Fibroblast of pulmonary artery (primary cell): ENCODE measurements at regions not wholly inside any gene's neighbourhood (a gene's known extent, or its start where the extent isn't known, plus 50 kb on each side); places are given as distances from the start of the nearest gene placed in this dataset.

Source experiments
- DNase-seq: peaks from one replicate; pipeline ENCODE4 v3.0.0-alpha.2; 2010; ENCODE audit warnings: low read depth
- H3K4me3 ChIP-seq: replicated peaks from 2 replicates; pipeline ENCODE4 v1.5.1; 2011; ENCODE audit warnings: low read depth, mild to moderate bottlenecking, control low read depth, low read length, moderate library complexity
- CTCF ChIP-seq: IDR thresholded peaks from 2 replicates; pipeline ENCODE4 v1.5.1; 2011; ENCODE audit warnings: mild to moderate bottlenecking, control low read depth, low read length, inconsistent platforms; ENCODE audit errors: missing control alignments

GRCh38 chr14:34214961-34215360, 247.1 kb downstream of the SPTSSA start:
- TF ChIP-seq CTCF, result no peak
- no peak overlapping the region for H3K4me3 ChIP-seq
- no peak for DNase-seq

GRCh38 chr14:34213332-34213731, 248.7 kb downstream of the SPTSSA start:
- no peak for DNase-seq
- TF ChIP-seq CTCF, result no peak
- H3K4me3 ChIP-seq, result no peak overlapping the region

GRCh38 chr14:34212172-34212929, 249.7 kb downstream of the SPTSSA start:
- no peak for TF ChIP-seq CTCF
- no peak for DNase-seq

GRCh38 chr14:34211732-34212131, 250.3 kb downstream of the SPTSSA start:
- no peak for DNase-seq
- no peak for TF ChIP-seq CTCF
- no peak overlapping the region for H3K4me3 ChIP-seq

More at GRCh38 chr14:34212172-34212929, 249.7 kb downstream of the SPTSSA start:
- H3K4me3 ChIP-seq, result no peak overlapping the region

- DNase-seq, result no peak
- H3K4me3 ChIP-seq, result no peak overlapping the region
- TF ChIP-seq CTCF, result no peak
Measured at GRCh38 chr14:34208532-34208931, 253.5 kb downstream of the SPTSSA start.

- no peak for TF ChIP-seq CTCF
- H3K4me3 ChIP-seq, result no peak overlapping the region
- no peak for DNase-seq
Measured at GRCh38 chr14:34205799-34206198, 254.9 kb upstream of the EGLN3 start.

- no peak for TF ChIP-seq CTCF
- DNase-seq, result no peak
- H3K4me3 ChIP-seq, result no peak overlapping the region
Measured at GRCh38 chr14:34204774-34205173, 253.9 kb upstream of the EGLN3 start.
